ENCODE measurements at regions not wholly inside any gene's neighbourhood (a gene's known extent, or its start where the extent isn't known, plus 50 kb on each side); places are given as distances from the start of the nearest gene placed in this dataset.
"Not testable (repeated sequence)": the region's sequence is repeated elsewhere in the genome, so short reads cannot be mapped to it uniquely, and the experiment has no call there.

DNA sequence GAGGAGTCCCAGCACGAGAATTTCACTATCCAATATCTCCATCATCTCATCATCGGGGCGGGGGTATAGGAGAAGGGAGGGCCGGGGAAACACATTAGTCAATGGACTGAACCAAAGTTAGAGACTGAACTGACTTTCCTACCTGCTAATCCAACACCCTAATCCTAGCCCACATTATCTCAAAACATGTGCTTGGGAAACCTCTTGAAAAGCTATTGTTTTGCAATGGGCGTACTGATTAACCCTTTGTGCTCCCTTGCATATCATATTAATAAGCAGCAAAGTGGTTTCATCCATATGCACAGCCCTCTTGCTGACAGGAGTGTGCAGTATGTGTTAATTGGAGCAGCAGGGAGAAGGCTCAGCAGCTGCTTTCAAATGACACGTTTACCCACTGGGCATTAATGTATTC, 125.7 kb upstream of the GRIP1 start:
- no peak overlapping the region for H3K4me3 Mint-ChIP-seq
- no peaks in the 10 kb centered on the region for H3K36me3 Mint-ChIP-seq
- no peaks in the 10 kb centered on the region for H3K9me3 Mint-ChIP-seq
- peaks cover 1% of the 10 kb centered on the region for H3K4me1 Mint-ChIP-seq
- no peak for DNase-seq
- H3K27ac Mint-ChIP-seq, result no peak overlapping the region
- peaks cover 10% of the 10 kb centered on the region for H3K27me3 Mint-ChIP-seq
- CTCF ChIA-PET, result no interaction called here

GRCh38 chr12:66808606-66809005, 129.7 kb upstream of the GRIP1 start:
- Mint-ChIP-seq H3K36me3 (no peaks in the 10 kb centered on the region), H3K4me3 (no peak overlapping the region), H3K9me3 (no peaks in the 10 kb centered on the region), H3K27me3 (peaks cover 9% of the 10 kb centered on the region), H3K27ac (no peak overlapping the region), H3K4me1 (peaks cover 8% of the 10 kb centered on the region)
- CTCF ChIA-PET, result no interaction called here
- no peak for DNase-seq

DNA sequence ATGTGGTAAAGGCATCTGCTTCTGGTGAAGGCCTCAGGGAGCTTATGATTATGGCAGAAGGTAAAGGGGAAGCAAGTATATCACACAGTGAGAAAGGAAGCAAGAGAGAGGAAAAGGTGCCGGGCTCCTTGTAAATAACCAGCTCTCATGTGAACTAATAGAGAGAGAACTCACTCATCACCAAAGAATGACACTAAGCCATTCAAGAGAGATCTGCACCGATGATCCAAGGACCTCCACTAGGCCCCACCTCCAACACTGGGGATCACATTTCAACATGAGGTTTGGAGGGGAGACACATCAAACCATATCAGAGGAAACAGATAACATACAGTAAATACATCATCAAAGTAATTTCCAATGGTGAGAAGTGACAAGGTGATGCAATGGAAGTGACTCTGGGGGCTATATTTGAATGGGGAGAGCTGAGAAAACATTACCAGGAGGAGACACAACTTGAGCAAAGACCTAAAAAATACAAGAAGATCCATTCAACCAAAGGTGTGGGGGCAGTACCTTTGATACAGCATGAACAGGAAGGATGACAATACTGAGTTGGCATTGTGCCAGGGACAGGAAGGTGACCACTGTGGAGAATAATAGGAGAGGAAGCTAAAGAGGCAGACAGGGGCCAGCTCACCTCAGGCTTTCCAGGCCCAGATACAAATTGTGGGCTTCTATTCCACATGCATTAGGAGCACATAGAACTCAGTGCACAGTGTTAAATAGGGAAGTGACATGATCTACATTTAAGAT, 134.4 kb upstream of the GRIP1 start:
- Mint-ChIP-seq H3K27ac (no peak overlapping the region), H3K4me1 (peaks cover 8% of the 10 kb centered on the region), H3K9me3 (no peaks in the 10 kb centered on the region), H3K27me3 (no peaks in the 10 kb centered on the region), H3K4me3 (no peak overlapping the region), H3K36me3 (no peaks in the 10 kb centered on the region)
- CTCF ChIA-PET, result no interaction called here
- peak; percentile 21 for DNase-seq

DNA sequence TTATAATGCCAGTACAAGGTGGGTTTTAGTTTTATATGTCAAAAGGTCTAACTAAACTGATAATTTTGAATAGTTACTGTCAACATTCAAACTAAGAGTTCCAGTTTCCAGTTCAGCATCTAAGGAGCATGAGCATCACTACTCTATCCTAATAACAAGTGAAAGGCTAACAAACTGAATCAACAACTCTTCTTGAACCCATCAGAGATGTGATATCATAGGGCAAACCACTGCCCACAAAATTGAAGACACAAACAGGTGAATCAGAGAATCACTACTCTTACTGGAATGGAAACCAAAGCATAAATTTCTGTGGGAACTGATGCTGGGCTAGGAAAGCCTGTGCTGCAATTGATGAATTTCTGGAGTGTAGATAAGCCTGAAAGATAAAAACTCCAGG, 140.7 kb upstream of the GRIP1 start:
- no peak overlapping the region for H3K4me3 Mint-ChIP-seq
- CTCF ChIA-PET, result interaction anchor here (1.3 kb wide), 1 partner anchor 131 kb away, joined by 3 read pairs; no protein-coding TSS in a partner anchor
- H3K36me3 Mint-ChIP-seq, result no peaks in the 10 kb centered on the region
- DNase-seq, result no peak
- H3K4me1 Mint-ChIP-seq, result no peaks in the 10 kb centered on the region
- no peaks in the 10 kb centered on the region for H3K27me3 Mint-ChIP-seq
- no peaks in the 10 kb centered on the region for H3K9me3 Mint-ChIP-seq
- no peak overlapping the region for H3K27ac Mint-ChIP-seq

DNA sequence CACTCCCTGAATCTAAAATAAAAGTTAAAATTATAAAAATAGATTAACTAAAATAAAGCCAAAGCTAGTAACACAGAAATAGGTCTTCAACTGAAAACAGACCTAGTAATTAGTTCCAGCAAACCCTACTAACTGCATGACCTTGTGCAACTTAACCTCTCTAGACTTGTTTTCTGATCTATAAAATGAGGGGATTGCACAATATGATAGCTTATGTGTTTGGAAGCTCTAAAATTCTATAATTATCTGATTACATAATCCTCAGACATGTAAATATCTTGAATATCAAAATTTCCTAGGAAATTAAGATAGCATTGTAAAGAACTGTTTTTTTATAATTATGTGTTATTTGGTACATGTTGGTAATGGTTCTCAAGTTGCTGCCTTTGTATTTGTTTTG, 144.1 kb upstream of the GRIP1 start:
- H3K4me3 Mint-ChIP-seq, result no peak overlapping the region
- no peak for DNase-seq
- H3K4me1 Mint-ChIP-seq, result no peaks in the 10 kb centered on the region
- H3K27ac Mint-ChIP-seq, result no peak overlapping the region
- peaks cover 3% of the 10 kb centered on the region for H3K9me3 Mint-ChIP-seq
- H3K36me3 Mint-ChIP-seq, result no peaks in the 10 kb centered on the region
- no peaks in the 10 kb centered on the region for H3K27me3 Mint-ChIP-seq
- CTCF ChIA-PET, result no interaction called here

- DNase-seq, result no peak
- H3K27ac Mint-ChIP-seq, result no peak overlapping the region
- CTCF ChIA-PET, result no interaction called here
- peaks cover 3% of the 10 kb centered on the region for H3K9me3 Mint-ChIP-seq
- no peak overlapping the region for H3K4me3 Mint-ChIP-seq
- no peaks in the 10 kb centered on the region for H3K27me3 Mint-ChIP-seq
- peaks cover 8% of the 10 kb centered on the region for H3K4me1 Mint-ChIP-seq
- no peaks in the 10 kb centered on the region for H3K36me3 Mint-ChIP-seq
These were observed 145.1 kb upstream of the GRIP1 start for GRCh38 chr12:66823857-66824570.

- H3K4me3 Mint-ChIP-seq, H3K36me3 Mint-ChIP-seq, H3K27me3 Mint-ChIP-seq, CTCF ChIA-PET, H3K27ac Mint-ChIP-seq, DNase-seq, H3K9me3 Mint-ChIP-seq: not testable (repeated sequence)
- H3K4me1 Mint-ChIP-seq, result peaks cover 27% of the 10 kb centered on the region
These were observed 147.0 kb upstream of the GRIP1 start for GRCh38 chr12:66825921-66826320.

- H3K27me3 Mint-ChIP-seq, result peaks cover 5% of the 10 kb centered on the region
- CTCF ChIA-PET, result interaction anchor here (0.7 to 2.0 kb wide), 5 partner anchors 21 to 113 kb away, joined by 3 to 5 read pairs (median 3); no protein-coding TSS in a partner anchor
- H3K9me3 Mint-ChIP-seq, result peaks cover 3% of the 10 kb centered on the region
- DNase-seq, result peak; percentile 26
- peak overlapping the region; percentile 20 for H3K4me3 Mint-ChIP-seq
- peaks cover 2% of the 10 kb centered on the region for H3K36me3 Mint-ChIP-seq
- H3K4me1 Mint-ChIP-seq, result peaks cover 50% of the 10 kb centered on the region
- H3K27ac Mint-ChIP-seq, result peak overlapping the region; percentile 86
These were observed 150.9 kb upstream of the GRIP1 start for GRCh38 chr12:66829660-66830325.

DNA sequence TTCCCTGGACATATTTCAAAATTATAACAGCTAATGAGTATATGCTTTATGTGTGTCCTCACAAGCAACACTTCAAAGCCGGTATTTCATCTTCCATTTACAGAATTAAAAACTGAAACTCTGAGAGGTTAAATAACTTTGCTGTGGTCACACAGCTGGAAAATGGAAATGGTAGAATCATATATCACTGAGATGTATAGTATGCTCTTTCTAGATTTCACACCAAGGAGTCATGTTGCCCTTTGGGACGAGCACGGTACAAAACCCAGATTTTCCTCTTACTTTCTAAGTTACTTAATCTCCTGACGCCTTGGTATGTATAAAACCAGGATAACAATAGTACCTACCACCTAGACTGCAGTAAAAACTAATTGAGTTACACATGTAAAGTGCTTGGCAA, 152.6 kb upstream of the GRIP1 start:
- CTCF ChIA-PET, result no interaction called here
- peaks cover 5% of the 10 kb centered on the region for H3K27me3 Mint-ChIP-seq
- H3K36me3 Mint-ChIP-seq, result peaks cover 2% of the 10 kb centered on the region
- H3K27ac Mint-ChIP-seq, result no peak overlapping the region
- no peak overlapping the region for H3K4me3 Mint-ChIP-seq
- no peaks in the 10 kb centered on the region for H3K9me3 Mint-ChIP-seq
- H3K4me1 Mint-ChIP-seq, result peaks cover 50% of the 10 kb centered on the region
- DNase-seq, result no peak

GRCh38 chr12:66832997-66833396, 154.1 kb upstream of the GRIP1 start:
- no peaks in the 10 kb centered on the region for H3K9me3 Mint-ChIP-seq

DNA sequence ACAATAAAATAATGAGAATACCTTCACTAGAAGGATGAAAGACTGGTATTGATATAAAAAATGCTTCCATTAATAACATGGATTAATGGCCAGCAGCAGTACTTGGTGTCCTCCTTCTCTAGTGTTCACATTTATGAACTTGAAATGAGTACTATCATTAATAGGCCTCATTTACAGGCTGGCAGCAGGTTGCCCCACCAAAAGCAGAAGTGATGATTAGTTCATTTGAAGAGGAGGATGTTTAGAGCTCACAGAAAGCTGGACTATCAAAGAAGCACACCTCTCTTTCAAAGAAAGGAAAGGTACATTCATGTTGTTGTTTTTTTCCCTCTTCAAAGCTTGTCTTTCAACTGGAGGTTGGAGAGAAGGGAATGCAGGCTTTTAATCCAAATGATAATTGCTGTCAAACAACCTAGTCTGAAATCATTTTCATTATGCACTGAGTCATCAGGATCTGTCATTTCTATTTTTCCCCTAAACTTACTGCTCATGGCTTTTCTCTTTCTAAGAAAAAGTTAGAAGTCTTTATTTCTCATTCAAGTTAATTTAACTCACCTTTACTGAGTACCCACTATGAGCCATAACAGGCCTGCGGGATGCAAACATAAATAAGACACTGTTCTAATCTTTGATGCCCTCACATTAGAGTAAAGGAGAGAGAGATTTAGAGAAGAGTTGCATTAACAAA, 157.9 kb upstream of the GRIP1 start:
- Mint-ChIP-seq H3K4me3 (no peak overlapping the region), H3K9me3 (no peaks in the 10 kb centered on the region), H3K4me1 (peaks cover 15% of the 10 kb centered on the region), H3K27me3 (peaks cover 8% of the 10 kb centered on the region), H3K27ac (no peak overlapping the region), H3K36me3 (no peaks in the 10 kb centered on the region)
- CTCF ChIA-PET, result no interaction called here
- no peak for DNase-seq

More at GRCh38 chr12:66832997-66833396, 154.1 kb upstream of the GRIP1 start:
- Mint-ChIP-seq H3K36me3 (peaks cover 2% of the 10 kb centered on the region), H3K4me3 (no peak overlapping the region), H3K27ac (no peak overlapping the region), H3K4me1 (peaks cover 50% of the 10 kb centered on the region), H3K27me3 (peaks cover 8% of the 10 kb centered on the region)
- CTCF ChIA-PET, result no interaction called here
- DNase-seq, result no peak

GRCh38 chr12:66837311-66837627, 158.4 kb upstream of the GRIP1 start:
- no peak for DNase-seq
- H3K27ac Mint-ChIP-seq, result no peak overlapping the region
- peaks cover 8% of the 10 kb centered on the region for H3K27me3 Mint-ChIP-seq
- H3K36me3 Mint-ChIP-seq, result no peaks in the 10 kb centered on the region
- H3K9me3 Mint-ChIP-seq, result no peaks in the 10 kb centered on the region
- peaks cover 10% of the 10 kb centered on the region for H3K4me1 Mint-ChIP-seq
- CTCF ChIA-PET, result no interaction called here
- H3K4me3 Mint-ChIP-seq, result no peak overlapping the region

DNA sequence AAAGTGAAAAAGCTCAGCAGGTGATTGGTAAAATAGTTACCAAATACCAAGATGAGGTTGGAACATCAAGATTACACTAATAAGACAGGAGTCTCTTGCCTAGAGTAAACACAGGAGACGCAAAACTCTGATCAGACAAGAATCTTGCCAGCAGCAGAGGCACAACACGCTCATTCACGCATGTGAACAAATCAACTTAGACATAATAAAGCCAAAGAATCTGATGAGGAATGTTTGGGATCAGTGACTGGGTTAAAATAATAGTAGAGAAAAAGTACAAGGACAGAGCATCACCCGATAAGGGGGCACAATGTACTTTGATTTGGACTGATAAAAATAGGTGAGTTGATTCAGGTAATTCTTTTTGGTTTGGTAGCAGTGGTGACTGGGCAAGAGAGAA, 159.5 kb upstream of the GRIP1 start:
- CTCF ChIA-PET, result no interaction called here
- H3K4me1 Mint-ChIP-seq, result peaks cover 2% of the 10 kb centered on the region
- DNase-seq, result no peak
- no peak overlapping the region for H3K27ac Mint-ChIP-seq
- H3K4me3 Mint-ChIP-seq, result no peak overlapping the region
- no peaks in the 10 kb centered on the region for H3K36me3 Mint-ChIP-seq
- H3K9me3 Mint-ChIP-seq, result no peaks in the 10 kb centered on the region
- peaks cover 5% of the 10 kb centered on the region for H3K27me3 Mint-ChIP-seq

DNA sequence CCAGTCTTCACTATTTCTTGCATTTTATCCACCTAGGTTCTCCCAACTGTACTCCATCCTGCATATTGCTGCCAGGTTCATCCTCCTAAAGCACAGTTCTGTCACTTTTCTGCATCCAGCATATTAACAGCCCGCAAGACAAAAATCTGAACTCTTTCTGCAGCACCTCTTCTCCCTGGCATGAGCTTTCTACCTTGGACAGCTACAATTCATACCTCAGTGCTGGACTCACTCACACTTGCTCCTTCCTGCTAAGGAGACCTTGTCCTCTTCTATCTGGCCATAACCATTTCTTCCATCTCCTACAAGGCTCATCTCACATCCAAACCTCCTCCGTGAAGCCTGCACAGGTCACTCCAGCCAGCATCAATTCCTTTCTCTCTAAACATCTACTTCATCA, 170.1 kb upstream of the GRIP1 start:
- peaks cover 4% of the 10 kb centered on the region for H3K27me3 Mint-ChIP-seq
- H3K4me1 Mint-ChIP-seq, result no peaks in the 10 kb centered on the region
- no peaks in the 10 kb centered on the region for H3K36me3 Mint-ChIP-seq
- no peaks in the 10 kb centered on the region for H3K9me3 Mint-ChIP-seq
- no peak overlapping the region for H3K27ac Mint-ChIP-seq
- CTCF ChIA-PET, result interaction anchor here (1.0 kb wide), 1 partner anchor 57 kb away, joined by 4 read pairs; no protein-coding TSS in a partner anchor
- no peak overlapping the region for H3K4me3 Mint-ChIP-seq
- no peak for DNase-seq

All from activated naive CD4-positive, alpha-beta T cell treated with anti-CD3 and anti-CD28 coated beads, Interleukin-2, amount 10 ng/mL, durations not matched to agents 7 days and 5 days (primary cell).